ENCODE measurements at regions not wholly inside any gene's neighbourhood (a gene's known extent, or its start where the extent isn't known, plus 50 kb on each side); places are given as distances from the start of the nearest gene placed in this dataset.

GRCh38 chr10:109746861-109747260 is 176.4 kb downstream of the XPNPEP1 start:
- Histone ChIP-seq H2AFZ (ENCODE audit: low read length) (no peak overlapping the region), H3K79me2 (ENCODE audit: insufficient read depth, low read length) (no peaks in the 10 kb centered on the region), H3K9ac (ENCODE audit: low read depth, low read length, poor library complexity, severe bottlenecking) (no peak overlapping the region), H3K27me3 (ENCODE audit: insufficient read depth, low read length, poor library complexity, severe bottlenecking) (no peaks in the 10 kb centered on the region), H4K20me1 (ENCODE audit: insufficient read depth, low read length, poor library complexity, severe bottlenecking) (no peaks in the 10 kb centered on the region), H3K9me3 (ENCODE audit: insufficient read depth, low read depth, low read length) (no peaks in the 10 kb centered on the region), H3K4me1 (ENCODE audit: insufficient read depth, low read length, poor library complexity, severe bottlenecking) (no peaks in the 10 kb centered on the region), H3K4me2 (ENCODE audit: low read depth, low read length, poor library complexity, severe bottlenecking) (no peak overlapping the region), H3K36me3 (ENCODE audit: insufficient read depth, low read length) (no peaks in the 10 kb centered on the region), H3F3A (ENCODE audit: low read depth) (no peaks in the 10 kb centered on the region), H3K4me3 (ENCODE audit: low read length, poor library complexity, severe bottlenecking) (no peak overlapping the region), H3K9me2 (replicated peaks; ENCODE audit: low read depth, low read length) (no peaks in the 10 kb centered on the region)
- no peak for TF ChIP-seq CTCF (conservative IDR thresholded peaks at IDR 0.05; ENCODE audit: low read length)
- no peak for TF ChIP-seq EZH2phosphoT487 (IDR thresholded peaks at IDR 0.05; ENCODE audit: borderline replicate concordance)

GRCh38 chr10:109744020-109744419 is 179.3 kb downstream of the XPNPEP1 start:
- H2AFZ ChIP-seq (ENCODE audit: low read length): no peak overlapping the region
- no peak overlapping the region for H3K9ac ChIP-seq (ENCODE audit: low read depth, low read length, poor library complexity, severe bottlenecking)
- no peaks in the 10 kb centered on the region for H3K9me3 ChIP-seq (ENCODE audit: insufficient read depth, low read depth, low read length)
- H3K36me3 ChIP-seq (ENCODE audit: insufficient read depth, low read length): no peaks in the 10 kb centered on the region
- H3K9me2 ChIP-seq (replicated peaks; ENCODE audit: low read depth, low read length): no peaks in the 10 kb centered on the region
- H3K4me1 ChIP-seq (ENCODE audit: insufficient read depth, low read length, poor library complexity, severe bottlenecking): no peaks in the 10 kb centered on the region
- H3K4me2 ChIP-seq (ENCODE audit: low read depth, low read length, poor library complexity, severe bottlenecking): no peak overlapping the region
- H3K4me3 ChIP-seq (ENCODE audit: low read length, poor library complexity, severe bottlenecking): no peak overlapping the region
- no peaks in the 10 kb centered on the region for H4K20me1 ChIP-seq (ENCODE audit: insufficient read depth, low read length, poor library complexity, severe bottlenecking)
- H3K79me2 ChIP-seq (ENCODE audit: insufficient read depth, low read length): no peaks in the 10 kb centered on the region
- no peaks in the 10 kb centered on the region for H3K27me3 ChIP-seq (ENCODE audit: insufficient read depth, low read length, poor library complexity, severe bottlenecking)
- no peaks in the 10 kb centered on the region for H3F3A ChIP-seq (ENCODE audit: low read depth)
- TF ChIP-seq EZH2phosphoT487 (IDR thresholded peaks at IDR 0.05; ENCODE audit: borderline replicate concordance) (no peak), CTCF (conservative IDR thresholded peaks at IDR 0.05; ENCODE audit: low read length) (no peak)

DNA sequence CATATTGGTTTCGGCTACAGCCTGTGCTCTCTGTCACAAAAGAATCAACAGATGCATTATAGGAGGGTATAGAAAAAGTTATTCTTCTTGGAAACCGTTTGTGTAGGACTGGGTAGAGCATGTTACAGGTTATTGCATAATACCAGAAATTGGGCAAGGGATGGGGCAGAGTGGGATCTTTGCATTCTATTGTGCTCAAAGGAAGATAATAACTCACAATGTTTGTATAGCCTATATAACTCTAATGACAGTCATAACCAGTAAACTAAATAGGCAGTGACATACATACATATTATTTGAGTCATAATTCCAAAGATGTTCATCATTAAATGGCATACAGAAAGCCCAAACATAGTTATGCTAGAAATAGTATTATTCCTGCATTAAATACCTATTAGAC is 179.7 kb downstream of the XPNPEP1 start:
- no peaks in the 10 kb centered on the region for H4K20me1 ChIP-seq (ENCODE audit: insufficient read depth, low read length, poor library complexity, severe bottlenecking)
- H3K9me3 ChIP-seq (ENCODE audit: insufficient read depth, low read depth, low read length): no peaks in the 10 kb centered on the region
- H3K79me2 ChIP-seq (ENCODE audit: insufficient read depth, low read length): no peaks in the 10 kb centered on the region
- TF ChIP-seq CTCF (conservative IDR thresholded peaks at IDR 0.05; ENCODE audit: low read length) (no peak), EZH2phosphoT487 (IDR thresholded peaks at IDR 0.05; ENCODE audit: borderline replicate concordance) (no peak)
- no peaks in the 10 kb centered on the region for H3K27me3 ChIP-seq (ENCODE audit: insufficient read depth, low read length, poor library complexity, severe bottlenecking)
- H3F3A ChIP-seq (ENCODE audit: low read depth): no peaks in the 10 kb centered on the region
- no peak overlapping the region for H3K4me3 ChIP-seq (ENCODE audit: low read length, poor library complexity, severe bottlenecking)
- H3K9me2 ChIP-seq (replicated peaks; ENCODE audit: low read depth, low read length): no peaks in the 10 kb centered on the region
- no peak overlapping the region for H3K9ac ChIP-seq (ENCODE audit: low read depth, low read length, poor library complexity, severe bottlenecking)
- H3K36me3 ChIP-seq (ENCODE audit: insufficient read depth, low read length): no peaks in the 10 kb centered on the region
- H3K4me2 ChIP-seq (ENCODE audit: low read depth, low read length, poor library complexity, severe bottlenecking): no peak overlapping the region
- no peaks in the 10 kb centered on the region for H3K4me1 ChIP-seq (ENCODE audit: insufficient read depth, low read length, poor library complexity, severe bottlenecking)
- H2AFZ ChIP-seq (ENCODE audit: low read length): no peak overlapping the region

All from Loucy (cell line).